Colonic mucosa (tissue), 4 donors: ENCODE measurements at regions not wholly inside any gene's neighbourhood (a gene's known extent, or its start where the extent isn't known, plus 50 kb on each side); places are given as distances from the start of the nearest gene placed in this dataset.

Experiments used
- DNase-seq: peaks from one replicate; pipeline ENCODE4 v3.0.0-alpha.2; 2020
- H3K27ac ChIP-seq: fragments of 200-600 bp; one replicate; pipeline ENCODE4 v1.8.0; 2021
- H3K27me3 ChIP-seq: fragments of 200-600 bp; one replicate; pipeline ENCODE4 v1.8.0; 2021
- H3K36me3 ChIP-seq: fragments of 200-600 bp; one replicate; pipeline ENCODE4 v1.8.0; 2021
- H3K4me1 ChIP-seq: fragments of 200-600 bp; one replicate; pipeline ENCODE4 v1.8.0; 2021; ENCODE audit warnings: mild to moderate bottlenecking
- H3K4me3 ChIP-seq: fragments of 200-600 bp; one replicate; pipeline ENCODE4 v1.8.0; 2021
- H3K9ac ChIP-seq, 2 donors: one replicate each; pipeline ENCODE4 v1.7.0; 2013; ENCODE audit warnings: control low read depth in 2 of 2, low read depth in 2 of 2, low read length in 2 of 2
- H3K9me3 ChIP-seq: fragments of 200-600 bp; one replicate; pipeline ENCODE4 v1.8.0; 2021
- CTCF ChIP-seq: fragments of 200-600 bp; IDR thresholded peaks from one replicate; pipeline ENCODE4 v1.8.0; 2022; ENCODE audit warnings: antibody characterized with exemption, mild to moderate bottlenecking
- intact Hi-C: fragments of 100-400 bp; cut with DNase I; formaldehyde crosslinking; loops from one replicate; pipeline ENCODE4 v1.14.1; 2022
- donor health status: healthy.
- donor health status: DM: no; HTN: no; CAD: no.
- donor health status: DM: no; HTN: no; CAD: no.

- no peak for DNase-seq
- H3K9me3 ChIP-seq: no peaks in the 10 kb centered on the region
- intact Hi-C loops: no loop called here
Observed at GRCh38 chr12:82209533-82209932, 148.7 kb downstream of the CCDC59 start.

GRCh38 chr12:82207556-82207955, 150.6 kb downstream of the CCDC59 start:
- H3K27me3 ChIP-seq: no peaks in the 10 kb centered on the region
- no peak for DNase-seq
- no peak overlapping the region for H3K4me3 ChIP-seq
- no peak for TF ChIP-seq CTCF
- H3K27ac ChIP-seq: no peak overlapping the region
- intact Hi-C loops: no loop called here
- H3K9me3 ChIP-seq: no peaks in the 10 kb centered on the region
- H3K36me3 ChIP-seq: no peaks in the 10 kb centered on the region
- no peak overlapping the region for H3K9ac ChIP-seq
- no peaks in the 10 kb centered on the region for H3K4me1 ChIP-seq

More at GRCh38 chr12:82209533-82209932, 148.7 kb downstream of the CCDC59 start:
- H3K4me3 ChIP-seq: no peak overlapping the region
- H3K9ac ChIP-seq: no peak overlapping the region
- H3K36me3 ChIP-seq: no peaks in the 10 kb centered on the region
- no peak overlapping the region for H3K27ac ChIP-seq
- no peaks in the 10 kb centered on the region for H3K27me3 ChIP-seq
- no peaks in the 10 kb centered on the region for H3K4me1 ChIP-seq
- no peak for TF ChIP-seq CTCF

DNA sequence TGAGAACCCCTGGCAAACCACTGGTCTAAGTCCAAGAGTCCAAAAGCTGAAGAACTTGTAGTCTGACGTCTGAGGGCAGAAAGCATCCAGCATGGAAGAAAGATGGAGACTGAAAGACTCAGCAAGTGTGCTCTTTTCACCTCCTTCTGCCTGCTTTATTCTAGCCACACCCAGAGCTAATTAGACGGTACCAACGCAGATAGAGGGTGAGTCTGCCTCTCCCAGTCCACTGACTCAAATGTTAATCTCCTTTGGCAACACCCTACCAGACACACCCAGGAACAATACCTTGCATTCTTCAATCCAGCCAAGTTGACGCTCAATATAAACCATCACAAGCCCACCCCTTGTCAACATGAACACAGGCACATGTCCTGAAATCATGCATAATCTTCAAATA, 155.1 kb downstream of the CCDC59 start:
- Histone ChIP-seq H3K4me1 (no peaks in the 10 kb centered on the region), H3K4me3 (no peak overlapping the region), H3K27ac (no peak overlapping the region), H3K9me3 (no peaks in the 10 kb centered on the region), H3K36me3 (no peaks in the 10 kb centered on the region), H3K27me3 (no peaks in the 10 kb centered on the region), H3K9ac (no peak overlapping the region)
- intact Hi-C loops: no loop called here
- no peak for DNase-seq
- no peak for TF ChIP-seq CTCF

GRCh38 chr12:82187595-82187994, 170.6 kb downstream of the CCDC59 start:
- no peaks in the 10 kb centered on the region for H3K36me3 ChIP-seq
- H3K27ac ChIP-seq: no peak overlapping the region
- H3K9ac ChIP-seq: no peak overlapping the region
- no peaks in the 10 kb centered on the region for H3K9me3 ChIP-seq
- DNase-seq: no peak
- H3K27me3 ChIP-seq: no peaks in the 10 kb centered on the region
- intact Hi-C loops: no loop called here
- H3K4me3 ChIP-seq: no peak overlapping the region
- H3K4me1 ChIP-seq: no peaks in the 10 kb centered on the region
- no peak for TF ChIP-seq CTCF

GRCh38 chr12:82187011-82187410, 171.2 kb downstream of the CCDC59 start:
- H3K4me3 ChIP-seq: no peak overlapping the region
- no peak overlapping the region for H3K27ac ChIP-seq
- no peaks in the 10 kb centered on the region for H3K27me3 ChIP-seq
- no peaks in the 10 kb centered on the region for H3K36me3 ChIP-seq
- DNase-seq: no peak
- no peak for TF ChIP-seq CTCF
- H3K4me1 ChIP-seq: no peaks in the 10 kb centered on the region
- H3K9ac ChIP-seq: no peak overlapping the region
- intact Hi-C loops: no loop called here
- no peaks in the 10 kb centered on the region for H3K9me3 ChIP-seq

- H3K9ac ChIP-seq: no peak overlapping the region
- no peak for TF ChIP-seq CTCF
Observed at GRCh38 chr12:82186282-82186681, 171.9 kb downstream of the CCDC59 start.

More at GRCh38 chr12:82186282-82186681, 171.9 kb downstream of the CCDC59 start:
- DNase-seq: no peak
- no peaks in the 10 kb centered on the region for H3K4me1 ChIP-seq
- H3K4me3 ChIP-seq: no peak overlapping the region
- H3K36me3 ChIP-seq: no peaks in the 10 kb centered on the region
- intact Hi-C loops: no loop called here
- no peaks in the 10 kb centered on the region for H3K27me3 ChIP-seq
- H3K27ac ChIP-seq: no peak overlapping the region
- H3K9me3 ChIP-seq: no peaks in the 10 kb centered on the region
